Spleen (tissue), 7 donors: ENCODE measurements at regions not wholly inside any gene's neighbourhood (a gene's known extent, or its start where the extent isn't known, plus 50 kb on each side); places are given as distances from the start of the nearest gene placed in this dataset.

Experiments used
- POLR2AphosphoS5 ChIP-seq, 3 donors: sonication (generic); formaldehyde crosslinking; IDR thresholded peaks; one replicate each; pipeline ENCODE4 v1.5.1; 2017; ENCODE audit warnings: antibody characterized with exemption in 3 of 3
- TF ChIP-seq, protein P1 (sequence below), 11 experiments: fragments of 200-600 bp in 7 of 11; fragments of 450-650 bp in 4 of 11; sonication (generic) in 4 of 11; IDR thresholded peaks in 8 of 11; conservative IDR thresholded peaks in 3 of 11; 1 replicate in 7 of 11; 2 replicates in 4 of 11; pipeline versions ENCODE4 v1.4.0 to v1.8.0; 2016 to 2021; ENCODE audit warnings: antibody characterized with exemption in 11 of 11, inconsistent platforms in 4 of 11, mild to moderate bottlenecking in 1 of 11
- donor health status: DM: no; HTN: no; CAD: no; lungs with moderate emphysema.
- donor health status: DM: no; HTN: no; CAD: no.
- donor health status: DM: no; HTN: no; CAD: no.

DNA sequence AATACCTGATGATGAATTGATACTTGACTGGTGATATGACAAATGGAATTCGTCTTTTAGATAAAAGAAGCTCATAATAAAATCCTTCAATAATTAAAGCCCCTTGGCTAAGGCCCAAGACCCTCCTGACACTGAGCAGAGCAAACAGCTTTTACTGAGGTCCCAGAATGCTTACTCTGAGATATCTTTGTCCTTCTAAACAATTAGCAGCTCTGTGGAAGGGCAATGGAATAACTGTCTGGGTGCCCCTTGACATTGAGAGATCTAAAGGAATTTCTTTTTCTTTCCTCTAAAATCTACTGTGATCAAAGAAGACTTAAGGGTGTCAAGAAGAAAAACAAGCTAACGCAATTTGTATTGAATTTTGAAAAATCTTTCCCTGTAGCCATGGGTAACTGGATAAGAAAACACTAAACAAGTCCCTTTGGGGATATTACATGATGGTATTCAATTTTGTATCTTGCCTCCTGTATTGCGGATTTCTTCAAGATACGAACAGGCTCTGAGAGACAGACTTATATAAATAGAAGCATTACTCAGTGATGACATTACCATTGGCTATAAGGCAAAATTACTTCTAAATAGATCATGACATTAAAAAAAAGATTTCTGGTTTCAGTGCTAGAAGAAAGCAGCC is 128.8 kb downstream of the MREG start:
- TF ChIP-seq POLR2AphosphoS5 (IDR thresholded peaks at IDR 0.05): no peak
- TF ChIP-seq, protein P1, sequence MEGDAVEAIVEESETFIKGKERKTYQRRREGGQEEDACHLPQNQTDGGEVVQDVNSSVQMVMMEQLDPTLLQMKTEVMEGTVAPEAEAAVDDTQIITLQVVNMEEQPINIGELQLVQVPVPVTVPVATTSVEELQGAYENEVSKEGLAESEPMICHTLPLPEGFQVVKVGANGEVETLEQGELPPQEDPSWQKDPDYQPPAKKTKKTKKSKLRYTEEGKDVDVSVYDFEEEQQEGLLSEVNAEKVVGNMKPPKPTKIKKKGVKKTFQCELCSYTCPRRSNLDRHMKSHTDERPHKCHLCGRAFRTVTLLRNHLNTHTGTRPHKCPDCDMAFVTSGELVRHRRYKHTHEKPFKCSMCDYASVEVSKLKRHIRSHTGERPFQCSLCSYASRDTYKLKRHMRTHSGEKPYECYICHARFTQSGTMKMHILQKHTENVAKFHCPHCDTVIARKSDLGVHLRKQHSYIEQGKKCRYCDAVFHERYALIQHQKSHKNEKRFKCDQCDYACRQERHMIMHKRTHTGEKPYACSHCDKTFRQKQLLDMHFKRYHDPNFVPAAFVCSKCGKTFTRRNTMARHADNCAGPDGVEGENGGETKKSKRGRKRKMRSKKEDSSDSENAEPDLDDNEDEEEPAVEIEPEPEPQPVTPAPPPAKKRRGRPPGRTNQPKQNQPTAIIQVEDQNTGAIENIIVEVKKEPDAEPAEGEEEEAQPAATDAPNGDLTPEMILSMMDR (IDR thresholded peaks at IDR 0.05 in 8 of 11, conservative IDR thresholded peaks at IDR 0.05 in 3 of 11): no peak
